BJ (cell line): ENCODE measurements at regions not wholly inside any gene's neighbourhood (a gene's known extent, or its start where the extent isn't known, plus 50 kb on each side); places are given as distances from the start of the nearest gene placed in this dataset.
A peak's percentile ranks its signal among the peaks of the same experiment; 100 is the strongest.

Experiments used
- CTCF ChIA-PET: fragments of 350-600 bp; formaldehyde crosslinking; extraction: SDS; loops from one replicate; lab custom pipeline; 2021; ENCODE audit warnings: antibody characterized with exemption, inconsistent platforms; lab: Yijun Ruan, JAX
- POLR2A ChIA-PET: fragments of 300-600 bp; sonication (Branson Sonifier 250); formaldehyde crosslinking; extraction: SDS; loops from one replicate; lab custom pipeline; 2021; ENCODE audit warnings: antibody characterized with exemption; lab: Charles Lee
- DNase-seq: peaks from one replicate; pipeline ENCODE4 v3.0.0-alpha.2; 2011; ENCODE audit warnings: low read depth
- H3K27me3 ChIP-seq: 2 replicates; pipeline ENCODE4 v1.6.0; 2011; ENCODE audit warnings: low read length; ENCODE audit not compliant: control insufficient read depth, insufficient read depth
- H3K36me3 ChIP-seq: 2 replicates; pipeline ENCODE4 v1.5.1; 2011; ENCODE audit warnings: low read length; ENCODE audit not compliant: control insufficient read depth, insufficient read depth
- H3K4me3 ChIP-seq: 2 replicates; pipeline ENCODE4 v1.5.1; 2011; ENCODE audit warnings: low read depth, mild to moderate bottlenecking, control low read depth, low read length
- CTCF ChIP-seq: IDR thresholded peaks from 2 replicates; pipeline ENCODE4 v1.5.1; 2011; ENCODE audit warnings: low read depth, mild to moderate bottlenecking, control low read depth, inconsistent platforms, low read length, moderate library complexity; ENCODE audit not compliant: insufficient read depth

GRCh38 chr5:96257904-96258303 lies 175.1 kb downstream of the PCSK1 start:
- Histone ChIP-seq H3K4me3 (no peak overlapping the region), H3K27me3 (no peaks in the 10 kb centered on the region), H3K36me3 (no peaks in the 10 kb centered on the region)
- DNase-seq = no peak
- POLR2A ChIA-PET = interaction anchor here (0.6 kb wide), 1 partner anchor 365 kb away, joined by 3 read pairs; no protein-coding TSS in a partner anchor
- TF ChIP-seq CTCF = no peak
- CTCF ChIA-PET = interaction anchor here (0.6 to 2.2 kb wide), 2 partner anchors 78 to 307 kb away, joined by 3 to 10 read pairs; no protein-coding TSS in a partner anchor

DNA sequence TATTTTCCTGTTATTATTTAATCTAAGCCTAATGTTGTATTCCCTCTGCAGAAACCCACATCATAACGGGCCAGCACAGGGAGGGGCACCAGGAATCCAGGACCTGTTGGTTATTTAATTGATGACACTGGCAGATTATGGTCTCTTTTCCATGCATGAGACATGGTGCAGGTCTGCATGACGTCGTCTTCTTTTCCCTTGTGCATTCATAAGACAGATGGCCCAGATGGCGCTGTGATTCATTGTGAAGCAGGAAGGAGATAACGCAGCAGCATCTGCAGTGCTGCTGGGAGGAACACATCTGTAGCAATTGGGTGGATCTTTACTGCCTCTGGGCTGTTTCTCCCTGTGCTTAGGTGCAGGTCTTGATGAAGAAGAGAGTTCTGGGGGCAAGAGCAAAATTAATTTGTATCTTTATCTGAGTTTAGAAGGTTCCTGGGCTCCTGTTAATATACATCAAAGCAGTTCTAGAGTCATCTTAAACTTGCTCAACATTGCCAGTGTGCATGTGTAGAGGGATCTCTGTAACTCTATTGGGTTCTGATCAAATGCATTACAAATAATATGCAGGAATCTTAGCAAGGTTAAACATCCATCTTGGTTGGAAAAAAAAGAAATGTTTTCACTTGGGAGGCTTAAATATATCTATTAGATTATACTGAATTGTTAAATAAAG lies 176.1 kb downstream of the PCSK1 start:
- Histone ChIP-seq H3K36me3 (no peaks in the 10 kb centered on the region), H3K4me3 (no peak overlapping the region), H3K27me3 (no peaks in the 10 kb centered on the region)
- 0 out of 2 replicates have a peak, but pooled peaks have one; percentile 26 for TF ChIP-seq CTCF
- ChIA-PET POLR2A (no interaction called here), CTCF (no interaction called here)
- DNase-seq = no peak

- Histone ChIP-seq H3K36me3 (no peaks in the 10 kb centered on the region), H3K4me3 (no peak overlapping the region), H3K27me3 (no peaks in the 10 kb centered on the region)
- POLR2A ChIA-PET = interaction anchor here (0.6 to 1.0 kb wide), 7 partner anchors 12 to 1384 kb away, joined by 3 to 7 read pairs (median 5); no protein-coding TSS in a partner anchor
- CTCF ChIA-PET = interaction anchor here (0.6 to 1.6 kb wide), 4 partner anchors 10 to 375 kb away, joined by 3 to 10 read pairs (median 4); no protein-coding TSS in a partner anchor
- no peak for TF ChIP-seq CTCF
- peak; percentile 97 for DNase-seq
These were observed 177.9 kb downstream of the PCSK1 start for GRCh38 chr5:96254980-96255691.

- H3K36me3 ChIP-seq = no peaks in the 10 kb centered on the region
- no peak overlapping the region for H3K4me3 ChIP-seq
- TF ChIP-seq CTCF = no peak
- CTCF ChIA-PET = interaction anchor here (0.6 to 1.5 kb wide), 4 partner anchors 9 to 407 kb away, joined by 3 to 4 read pairs (median 3); no protein-coding TSS in a partner anchor
- H3K27me3 ChIP-seq = no peaks in the 10 kb centered on the region
- no peak for DNase-seq
- POLR2A ChIA-PET = interaction anchor here (0.5 kb wide), 1 partner anchor 301 kb away, joined by 3 read pairs; no protein-coding TSS in a partner anchor
These were observed 179.9 kb downstream of the PCSK1 start for GRCh38 chr5:96253140-96253539.

GRCh38 chr5:96252596-96252995 lies 180.5 kb downstream of the PCSK1 start:
- H3K27me3 ChIP-seq = no peaks in the 10 kb centered on the region
- ChIA-PET POLR2A (interaction anchor here (0.5 kb wide), 1 partner anchor 300 kb away, joined by 3 read pairs; no protein-coding TSS in a partner anchor), CTCF (interaction anchor here (0.8 to 1.0 kb wide), 2 partner anchors 8 to 83 kb away, joined by 3 read pairs; no protein-coding TSS in a partner anchor)
- no peak for DNase-seq
- no peak for TF ChIP-seq CTCF
- H3K36me3 ChIP-seq = no peaks in the 10 kb centered on the region
- H3K4me3 ChIP-seq = no peak overlapping the region
